Smooth muscle cell (in vitro differentiated cells): ENCODE measurements at regions not wholly inside any gene's neighbourhood (a gene's known extent, or its start where the extent isn't known, plus 50 kb on each side); places are given as distances from the start of the nearest gene placed in this dataset.

ENCODE experiments used
- DNase-seq: peaks from one replicate; lab custom pipeline; 2025; ENCODE audit not compliant: unreplicated experiment; lab: John Stamatoyannopoulos, UW
- H2AFZ ChIP-seq: fragments of 200-600 bp; sonication (generic); 2 replicates; pipeline ENCODE4 v1.6.0; 2016; ENCODE audit warnings: antibody characterized with exemption, low read depth, mild to moderate bottlenecking
- H3F3A ChIP-seq: fragments of 200-600 bp; sonication (generic); 2 replicates; pipeline ENCODE4 v1.6.0; 2017; ENCODE audit warnings: antibody characterized with exemption, low read depth
- H3K27ac ChIP-seq: fragments of 200-600 bp; sonication (generic); 2 replicates; pipeline ENCODE4 v1.5.1; 2016; ENCODE audit warnings: low read depth, mild to moderate bottlenecking
- H3K27me3 ChIP-seq: fragments of 200-600 bp; sonication (generic); 2 replicates; pipeline ENCODE4 v1.6.1; 2016; ENCODE audit warnings: low read depth, mild to moderate bottlenecking
- H3K36me3 ChIP-seq: fragments of 200-600 bp; sonication (generic); 2 replicates; pipeline ENCODE4 v1.5.1; 2016; ENCODE audit warnings: low read depth
- H3K4me1 ChIP-seq: fragments of 200-600 bp; sonication (generic); 2 replicates; pipeline ENCODE4 v1.5.1; 2016; ENCODE audit warnings: low read depth
- H3K4me2 ChIP-seq: fragments of 200-600 bp; sonication (generic); 2 replicates; pipeline ENCODE4 v1.6.0; 2016; ENCODE audit warnings: mild to moderate bottlenecking
- H3K4me3 ChIP-seq: fragments of 200-600 bp; sonication (generic); 2 replicates; pipeline ENCODE4 v1.5.1; 2016; ENCODE audit warnings: mild to moderate bottlenecking
- H3K79me2 ChIP-seq: fragments of 200-600 bp; sonication (generic); 2 replicates; pipeline ENCODE4 v1.6.0; 2016; ENCODE audit warnings: low read depth, mild to moderate bottlenecking
- H3K9ac ChIP-seq: fragments of 200-600 bp; sonication (generic); 2 replicates; pipeline ENCODE4 v1.6.0; 2016; ENCODE audit warnings: low read depth
- H3K9me3 ChIP-seq: fragments of 200-600 bp; sonication (generic); replicated peaks from 2 replicates; pipeline ENCODE4 v1.5.1; 2016; ENCODE audit warnings: low read depth
- H4K20me1 ChIP-seq: fragments of 200-600 bp; sonication (generic); 2 replicates; pipeline ENCODE4 v1.6.0; 2016; ENCODE audit warnings: low read depth
- WGBS: methylation state at CpG from one replicate; pipeline ENCODE4 v1.1.7; 2016; ENCODE audit warnings: low lambda C conversion rate; 5-methylcytosine and 5-hydroxymethylcytosine counted together
- TF ChIP-seq, protein P1 (sequence below): fragments of 200-600 bp; sonication (generic); IDR thresholded peaks from 2 replicates; pipeline ENCODE4 v1.5.1; 2017; ENCODE audit warnings: borderline replicate concordance, mild to moderate bottlenecking, antibody characterized with exemption; ENCODE audit not compliant: insufficient read depth, poor library complexity, severe bottlenecking

DNA sequence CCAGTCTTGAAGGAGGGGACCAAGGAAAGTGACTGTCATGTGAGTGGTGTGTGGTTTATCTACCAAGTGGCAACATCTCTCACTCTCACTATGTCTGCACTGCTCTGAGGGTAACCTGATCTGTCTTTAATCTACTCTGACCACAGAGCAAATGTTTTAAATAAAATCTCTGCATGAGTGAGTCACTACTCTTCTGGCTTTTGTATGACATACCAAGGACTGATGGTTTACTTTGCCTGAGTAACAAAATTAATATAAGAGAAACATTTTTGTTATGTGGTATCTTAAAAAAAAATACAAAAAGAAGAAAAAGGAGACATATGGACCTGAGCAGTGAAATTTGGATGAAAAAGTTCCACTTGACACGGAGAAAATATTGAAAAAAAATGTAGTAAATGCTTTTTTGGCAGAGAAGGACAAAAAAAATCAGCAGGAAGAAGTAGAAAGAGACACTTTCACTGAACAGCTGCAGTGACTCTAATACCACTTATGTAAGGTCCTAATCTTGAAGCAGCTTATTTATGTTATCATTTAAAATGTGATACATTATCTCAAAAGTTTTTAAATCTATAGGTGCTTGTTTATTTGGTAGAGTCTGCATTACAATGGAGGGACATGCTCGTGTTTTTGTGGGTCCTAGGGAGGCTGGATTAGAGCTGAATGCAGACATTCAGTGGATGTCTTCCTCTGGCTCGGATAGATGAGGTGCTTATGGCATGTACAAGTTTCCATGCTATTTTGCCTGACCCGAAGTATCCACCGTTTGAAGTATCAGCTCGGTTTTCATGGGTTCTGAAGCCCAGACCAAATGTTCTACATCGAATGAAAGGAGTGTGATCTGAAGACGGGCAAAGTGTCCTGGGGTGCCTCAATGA is 240.7 kb downstream of the MAP2K6 start:
- TF ChIP-seq, protein P1, sequence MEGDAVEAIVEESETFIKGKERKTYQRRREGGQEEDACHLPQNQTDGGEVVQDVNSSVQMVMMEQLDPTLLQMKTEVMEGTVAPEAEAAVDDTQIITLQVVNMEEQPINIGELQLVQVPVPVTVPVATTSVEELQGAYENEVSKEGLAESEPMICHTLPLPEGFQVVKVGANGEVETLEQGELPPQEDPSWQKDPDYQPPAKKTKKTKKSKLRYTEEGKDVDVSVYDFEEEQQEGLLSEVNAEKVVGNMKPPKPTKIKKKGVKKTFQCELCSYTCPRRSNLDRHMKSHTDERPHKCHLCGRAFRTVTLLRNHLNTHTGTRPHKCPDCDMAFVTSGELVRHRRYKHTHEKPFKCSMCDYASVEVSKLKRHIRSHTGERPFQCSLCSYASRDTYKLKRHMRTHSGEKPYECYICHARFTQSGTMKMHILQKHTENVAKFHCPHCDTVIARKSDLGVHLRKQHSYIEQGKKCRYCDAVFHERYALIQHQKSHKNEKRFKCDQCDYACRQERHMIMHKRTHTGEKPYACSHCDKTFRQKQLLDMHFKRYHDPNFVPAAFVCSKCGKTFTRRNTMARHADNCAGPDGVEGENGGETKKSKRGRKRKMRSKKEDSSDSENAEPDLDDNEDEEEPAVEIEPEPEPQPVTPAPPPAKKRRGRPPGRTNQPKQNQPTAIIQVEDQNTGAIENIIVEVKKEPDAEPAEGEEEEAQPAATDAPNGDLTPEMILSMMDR = no peak
- peaks cover 3% of the 10 kb centered on the region for H3K4me1 ChIP-seq

DNA sequence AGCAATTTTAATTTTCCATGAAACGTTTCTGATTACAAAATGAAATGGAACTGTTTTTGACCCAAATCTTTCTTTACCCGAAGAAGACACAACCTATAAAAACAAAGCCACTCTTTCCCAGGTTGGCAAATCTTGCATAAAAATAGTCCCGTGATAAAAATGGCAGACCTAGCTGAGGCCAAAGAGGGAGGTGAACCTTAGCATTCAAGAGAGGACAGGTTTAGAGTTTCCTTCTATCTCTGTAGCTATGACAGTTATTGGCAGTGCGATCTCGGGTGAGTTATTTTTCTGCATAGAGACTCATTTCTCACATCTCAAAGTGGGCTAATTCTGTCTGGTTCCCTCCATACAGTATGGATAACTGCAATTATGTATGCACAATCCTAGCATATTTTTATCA is 241.4 kb downstream of the MAP2K6 start:
- Histone ChIP-seq H3F3A (peaks cover 13% of the 10 kb centered on the region), H3K9ac (no peak overlapping the region), H3K4me1 (peaks cover 3% of the 10 kb centered on the region), H2AFZ (no peak overlapping the region), H3K4me3 (no peak overlapping the region), H3K9me3 (no peaks in the 10 kb centered on the region), H3K27me3 (no peaks in the 10 kb centered on the region), H4K20me1 (no peaks in the 10 kb centered on the region), H3K36me3 (no peaks in the 10 kb centered on the region), H3K27ac (no peak overlapping the region), H3K79me2 (no peaks in the 10 kb centered on the region), H3K4me2 (peak overlapping the region; percentile 69)
- 97% methylated on average over 5 of the region's 5 CpGs for WGBS
- DNase-seq = no peak
- TF ChIP-seq, protein P1 = no peak

More for the DNA sequence above, 240.7 kb downstream of the MAP2K6 start:
- Histone ChIP-seq H4K20me1 (no peaks in the 10 kb centered on the region), H3K4me2 (peak overlapping the region; percentile 69), H3K79me2 (no peaks in the 10 kb centered on the region), H3K27ac (peak overlapping the region; percentile 64), H3K36me3 (no peaks in the 10 kb centered on the region), H3K4me3 (no peak overlapping the region), H3K27me3 (no peaks in the 10 kb centered on the region), H3F3A (peaks cover 13% of the 10 kb centered on the region), H3K9ac (no peak overlapping the region), H3K9me3 (no peaks in the 10 kb centered on the region), H2AFZ (no peak overlapping the region)
- DNase-seq = no peak
- WGBS = 62% methylated on average over 8 of the region's 8 CpGs

DNA sequence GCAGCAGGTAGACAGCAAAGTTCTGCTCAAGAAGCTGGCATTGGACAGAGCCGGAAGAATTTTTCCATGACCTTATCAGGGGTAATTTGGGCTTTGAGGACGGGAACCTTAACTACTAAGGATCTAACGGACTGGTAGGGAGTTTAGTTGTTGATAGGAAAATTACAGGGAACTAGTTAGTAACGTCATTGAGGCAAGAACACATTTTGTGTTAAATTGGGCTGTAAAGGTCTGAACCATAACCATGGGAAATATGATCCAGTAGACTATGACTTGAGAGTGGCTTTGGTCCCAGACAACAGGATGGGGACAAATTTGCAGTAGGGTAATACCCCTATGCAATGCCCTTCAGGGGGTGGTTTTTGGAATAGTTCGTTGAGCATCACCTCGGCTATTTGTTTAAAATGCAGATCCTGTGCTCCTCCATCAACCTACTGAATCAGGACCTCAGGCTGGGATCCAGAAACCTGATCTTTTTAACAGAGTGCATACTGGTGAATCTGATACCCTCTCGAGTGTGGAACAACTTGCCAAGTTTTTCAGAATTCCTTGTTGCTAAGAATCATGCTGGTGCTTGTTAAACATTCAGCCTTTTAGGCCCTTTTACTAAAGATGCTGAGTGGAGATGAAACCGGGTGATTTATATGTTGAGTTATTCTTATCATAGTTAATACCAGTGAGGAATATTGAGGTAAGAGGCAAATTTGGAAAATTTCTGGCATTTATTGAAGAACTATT is 255.1 kb downstream of the MAP2K6 start:
- Histone ChIP-seq H3F3A (no peaks in the 10 kb centered on the region), H3K4me2 (no peak overlapping the region), H3K4me1 (peaks cover 8% of the 10 kb centered on the region), H3K79me2 (no peaks in the 10 kb centered on the region), H3K27me3 (no peaks in the 10 kb centered on the region), H3K9me3 (no peaks in the 10 kb centered on the region), H3K27ac (no peak overlapping the region), H3K36me3 (no peaks in the 10 kb centered on the region), H3K4me3 (no peak overlapping the region), H3K9ac (no peak overlapping the region), H4K20me1 (no peaks in the 10 kb centered on the region), H2AFZ (no peak overlapping the region)
- 81% methylated on average over 8 of the region's 8 CpGs for WGBS
- TF ChIP-seq, protein P1 = no peak
- DNase-seq = no peak
